HG02763 (cell line): ENCODE measurements at regions not wholly inside any gene's neighbourhood (a gene's known extent, or its start where the extent isn't known, plus 50 kb on each side); places are given as distances from the start of the nearest gene placed in this dataset.

Experiments
- ATAC-seq: cut with Tn5 transposase; IDR thresholded peaks from one replicate; pipeline ENCODE4 v1.9.1; 2021; ENCODE audit warnings: mild to moderate bottlenecking, moderate library complexity; ENCODE audit not compliant: unreplicated experiment

- ATAC-seq: no peak
Observed at GRCh38 chr3:174398761-174399160, 460.4 kb upstream of the NAALADL2 start.

- no peak for ATAC-seq
Observed at GRCh38 chr3:174403831-174404230, 455.3 kb upstream of the NAALADL2 start.

- ATAC-seq: no peak
Observed at GRCh38 chr3:174408310-174408709, 450.8 kb upstream of the NAALADL2 start.

DNA sequence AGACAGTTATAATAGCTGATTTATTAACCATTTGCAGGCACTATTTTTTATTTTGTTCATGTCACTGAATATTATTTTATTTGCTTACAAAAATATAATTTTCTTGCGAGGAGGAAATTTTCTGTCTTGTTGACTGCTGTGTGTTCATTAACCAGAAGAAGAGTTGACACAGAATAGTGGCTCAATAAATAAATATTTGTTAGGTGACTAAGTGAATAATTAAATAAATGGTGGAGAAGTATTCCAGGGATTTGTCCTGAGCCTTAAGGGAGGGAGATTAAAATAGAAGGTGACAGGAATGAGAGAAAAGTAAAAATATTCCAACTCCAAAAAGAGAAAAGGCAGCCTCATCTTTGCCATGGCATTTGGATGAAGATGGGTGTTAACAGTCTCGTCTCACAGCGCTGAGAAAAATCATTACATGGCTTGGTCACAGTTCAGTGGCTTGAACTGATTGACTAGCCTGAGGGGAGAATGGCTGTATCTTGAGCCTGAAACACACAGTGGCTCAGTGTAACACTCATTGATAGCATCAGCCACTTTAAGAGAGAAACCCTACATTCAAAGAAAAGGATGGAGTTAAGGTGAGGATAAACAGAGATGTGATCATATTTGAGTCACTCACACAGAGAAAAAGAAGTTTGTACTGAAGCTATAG, 449.9 kb upstream of the NAALADL2 start:
- ATAC-seq: no peak

GRCh38 chr3:174413062-174413912, 445.8 kb upstream of the NAALADL2 start:
- no peak for ATAC-seq

GRCh38 chr3:174414902-174415301, 444.2 kb upstream of the NAALADL2 start:
- no peak for ATAC-seq

- ATAC-seq: no peak
Observed at GRCh38 chr3:174417573-174417972, 441.6 kb upstream of the NAALADL2 start.

DNA sequence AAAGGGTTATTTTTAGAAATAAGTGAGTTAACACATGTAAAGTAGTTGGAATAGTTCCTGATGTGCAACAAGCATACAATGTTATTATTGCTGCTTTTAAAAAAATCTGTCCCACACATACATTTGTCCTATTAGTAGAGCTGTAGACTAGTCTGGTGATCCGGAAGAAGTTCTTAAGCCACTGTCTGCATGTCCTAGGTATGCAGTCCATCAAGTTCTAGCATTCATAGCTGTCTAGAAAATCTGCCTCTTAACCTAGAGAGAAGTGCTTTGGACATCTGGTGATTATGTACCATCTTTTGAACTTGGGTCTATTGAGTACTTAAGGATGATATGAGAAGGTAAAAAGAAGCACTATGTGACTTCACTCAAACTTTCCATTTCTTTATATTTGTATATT, 439.9 kb upstream of the NAALADL2 start:
- ATAC-seq: no peak

DNA sequence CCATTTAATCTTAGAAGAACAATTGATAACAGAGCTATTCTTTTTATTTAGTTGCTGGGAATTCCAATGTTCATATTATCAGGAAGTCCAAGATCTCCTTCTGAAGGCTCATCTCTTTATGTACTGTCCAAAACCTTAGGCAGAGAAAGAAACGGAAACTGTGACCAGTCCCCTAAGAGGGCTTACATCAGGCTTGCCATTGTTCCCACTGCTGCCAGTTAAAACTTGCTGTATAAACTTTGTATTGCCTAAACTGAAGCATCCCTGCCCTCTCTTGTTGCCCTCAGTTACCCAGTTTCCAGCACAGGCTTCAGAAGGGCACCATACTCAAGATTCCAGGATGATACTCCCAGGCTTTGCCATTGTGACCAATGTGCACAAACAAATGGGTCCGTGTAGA, 435.2 kb upstream of the NAALADL2 start:
- ATAC-seq: no peak

- ATAC-seq: no peak
Observed at GRCh38 chr3:174424656-174425055, 434.5 kb upstream of the NAALADL2 start.

GRCh38 chr3:174425422-174425821, 433.7 kb upstream of the NAALADL2 start:
- no peak for ATAC-seq

DNA sequence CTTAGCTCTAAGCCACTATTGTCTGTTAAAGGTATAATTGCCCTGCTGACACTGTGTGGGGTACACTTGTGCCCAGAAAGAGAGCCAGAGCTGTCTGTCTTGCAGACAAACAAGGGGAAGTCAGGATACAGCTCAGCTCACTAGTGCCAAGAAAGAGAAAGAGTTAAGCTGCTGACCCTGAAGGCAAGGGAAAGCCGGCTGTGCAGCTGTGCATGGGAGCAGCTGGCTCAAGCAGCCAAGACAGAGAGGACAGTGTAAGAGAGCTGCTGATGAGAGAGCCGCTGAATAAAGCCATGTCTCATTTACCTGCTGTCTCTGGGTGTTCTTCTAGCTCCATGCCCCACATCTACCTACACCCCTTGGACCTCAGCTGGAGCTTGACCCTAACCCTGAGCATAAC, 428.1 kb upstream of the NAALADL2 start:
- ATAC-seq: no peak

DNA sequence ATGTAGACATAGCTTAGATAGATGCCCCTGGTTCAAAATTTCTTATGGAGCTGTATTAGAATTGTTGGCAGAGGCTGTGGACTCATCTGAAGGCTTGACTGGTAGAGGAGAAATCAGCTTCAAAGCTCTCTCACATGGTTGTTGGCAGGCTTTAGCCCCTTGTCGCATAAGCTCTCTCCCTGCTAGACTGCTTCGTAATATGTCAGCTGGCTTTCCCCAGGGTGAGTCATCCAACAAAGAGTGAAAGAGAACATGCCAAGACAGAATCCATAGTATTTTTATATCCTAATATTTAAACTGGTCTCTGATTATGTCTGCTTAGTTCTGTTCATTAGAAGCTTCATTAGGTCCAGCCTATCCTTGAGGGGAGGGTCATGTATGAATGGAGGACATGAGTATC, 427.4 kb upstream of the NAALADL2 start:
- ATAC-seq: no peak

- ATAC-seq: no peak
Observed at GRCh38 chr3:174436367-174436766, 422.8 kb upstream of the NAALADL2 start.

DNA sequence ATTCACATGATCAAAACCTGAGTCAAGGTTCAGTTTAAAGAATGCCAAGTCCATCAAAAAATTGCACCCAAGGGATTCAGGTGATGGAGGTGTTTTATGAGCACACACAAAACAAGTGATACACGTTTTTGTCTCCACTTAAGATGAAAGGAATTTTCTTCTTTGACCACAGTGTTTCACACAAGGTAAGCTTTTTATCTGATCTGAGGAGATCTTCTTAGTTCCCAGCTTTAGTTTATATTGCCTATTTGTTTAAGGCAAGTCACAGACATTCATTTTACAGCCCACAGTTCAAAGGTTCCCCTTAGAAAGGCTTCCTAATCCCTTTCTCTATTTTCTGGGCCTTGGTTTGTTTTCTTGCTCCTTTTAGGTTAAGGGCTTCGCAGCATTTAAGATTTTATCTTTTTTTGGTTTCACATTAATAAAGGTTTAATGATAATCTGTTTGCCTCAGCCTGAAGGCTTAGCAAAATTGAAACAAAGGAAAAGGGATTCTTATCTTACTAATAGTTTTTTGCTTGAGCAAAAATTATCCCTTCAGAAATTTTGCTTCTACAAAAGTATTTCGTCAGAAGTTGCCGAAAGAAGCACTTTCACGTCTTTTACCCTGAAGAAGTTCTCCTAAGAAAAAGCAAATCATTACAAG, 420.5 kb upstream of the NAALADL2 start:
- no peak for ATAC-seq

DNA sequence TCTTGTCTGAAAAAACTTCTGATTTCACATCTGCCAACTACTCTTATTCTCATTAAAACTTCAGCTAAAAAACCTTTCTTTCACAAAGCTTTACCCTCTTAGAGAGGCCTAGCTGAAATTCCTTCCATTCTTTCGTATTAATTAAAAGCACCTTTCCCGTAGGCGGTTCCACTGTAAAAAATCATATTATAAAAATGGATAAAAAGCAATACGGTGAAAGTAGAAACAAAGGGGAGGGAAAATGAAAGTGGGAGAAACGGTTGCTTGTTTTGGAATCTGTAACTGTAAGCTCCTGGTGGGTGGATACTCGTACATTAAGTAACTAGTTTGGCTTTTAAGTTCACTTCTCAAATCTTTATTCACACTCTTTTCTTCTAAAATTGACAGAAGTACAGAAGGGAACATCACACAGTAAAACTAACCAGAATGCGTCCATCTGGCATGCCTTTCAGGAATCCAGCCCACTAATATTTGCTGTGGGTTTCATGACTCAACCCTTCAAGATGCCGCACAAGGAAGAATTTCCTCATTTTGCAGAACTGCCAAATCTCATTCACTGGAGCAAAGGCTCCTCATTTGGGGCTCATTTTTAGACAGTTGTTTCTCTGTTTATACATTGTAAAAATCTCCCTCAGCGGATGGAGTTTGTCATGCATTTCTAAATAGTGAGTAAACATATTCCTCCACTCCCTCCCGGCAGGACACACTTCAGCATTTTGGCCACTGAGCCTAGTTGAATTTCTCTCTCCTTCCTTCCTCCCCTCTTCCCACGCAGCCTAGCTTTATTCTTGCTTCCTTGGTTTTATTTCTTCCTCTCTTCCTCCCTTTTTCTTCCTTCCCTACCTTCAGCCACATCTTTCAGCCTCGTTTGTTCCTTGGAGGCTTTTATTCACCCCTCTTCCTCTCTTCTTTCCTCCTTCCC, 419.5 kb upstream of the NAALADL2 start:
- ATAC-seq: no peak

DNA sequence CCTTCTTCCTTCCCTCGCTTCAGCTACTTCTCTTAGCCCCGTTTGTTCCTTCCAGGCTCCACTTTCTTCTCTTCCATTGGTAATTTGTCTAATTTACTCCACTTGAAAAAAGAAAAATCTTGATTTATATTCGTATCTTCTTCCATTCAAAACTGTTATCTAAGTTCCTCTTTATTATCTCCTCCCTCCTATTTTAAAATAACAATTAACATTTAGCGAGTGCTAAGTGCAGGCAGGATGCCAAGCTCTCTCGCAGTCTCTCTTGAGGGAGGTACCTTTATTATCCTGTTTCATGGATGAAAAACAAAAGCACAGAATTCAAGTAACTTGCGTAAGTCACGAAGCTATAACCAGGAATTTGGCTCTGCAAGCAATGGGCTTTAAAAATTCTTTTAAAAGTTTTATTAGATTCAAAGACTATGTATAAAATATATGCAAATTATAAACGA, 418.9 kb upstream of the NAALADL2 start:
- no peak for ATAC-seq

DNA sequence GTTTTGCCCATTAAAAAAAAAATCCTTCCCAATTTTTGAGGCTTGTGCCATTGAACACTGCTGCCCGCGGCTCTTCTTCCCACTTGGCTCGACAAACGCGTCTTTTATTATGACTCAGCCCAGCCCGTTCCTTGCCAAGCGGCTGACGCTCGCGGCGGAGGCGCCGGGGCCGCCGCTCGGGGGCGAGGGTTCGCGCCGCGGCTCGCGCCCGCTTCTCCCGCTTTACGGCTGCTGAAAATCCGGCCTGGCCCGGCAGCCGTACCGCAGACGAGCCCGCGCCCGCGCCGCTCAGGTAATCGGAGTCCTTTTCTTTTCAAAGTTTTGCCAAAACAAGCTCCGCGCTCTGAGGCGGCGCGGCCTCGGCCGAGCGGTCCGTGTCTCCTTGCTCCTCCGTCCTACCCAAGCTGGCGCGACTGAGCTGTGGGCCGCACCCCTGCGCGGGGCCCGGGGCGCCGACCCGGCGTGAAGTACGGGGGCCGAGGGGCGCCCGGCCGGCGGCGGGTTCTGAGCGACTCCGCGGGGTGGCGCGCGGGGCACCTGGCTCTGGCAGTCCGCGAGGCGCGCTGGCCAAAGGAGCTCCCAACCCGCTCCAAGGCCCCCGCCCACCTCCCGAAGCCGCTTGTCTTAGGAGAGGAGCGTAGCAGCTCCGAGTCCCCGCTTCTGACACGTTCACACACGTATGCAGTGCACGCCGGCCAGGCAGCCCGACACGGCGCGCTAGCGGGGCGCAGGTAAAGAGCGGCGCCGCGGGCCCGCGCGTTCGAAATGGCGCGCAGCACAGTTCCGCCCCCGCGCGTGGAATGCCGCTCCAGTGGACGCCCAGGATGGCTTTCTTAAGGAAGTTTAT, 418.2 kb upstream of the NAALADL2 start:
- peak; percentile 64 for ATAC-seq

DNA sequence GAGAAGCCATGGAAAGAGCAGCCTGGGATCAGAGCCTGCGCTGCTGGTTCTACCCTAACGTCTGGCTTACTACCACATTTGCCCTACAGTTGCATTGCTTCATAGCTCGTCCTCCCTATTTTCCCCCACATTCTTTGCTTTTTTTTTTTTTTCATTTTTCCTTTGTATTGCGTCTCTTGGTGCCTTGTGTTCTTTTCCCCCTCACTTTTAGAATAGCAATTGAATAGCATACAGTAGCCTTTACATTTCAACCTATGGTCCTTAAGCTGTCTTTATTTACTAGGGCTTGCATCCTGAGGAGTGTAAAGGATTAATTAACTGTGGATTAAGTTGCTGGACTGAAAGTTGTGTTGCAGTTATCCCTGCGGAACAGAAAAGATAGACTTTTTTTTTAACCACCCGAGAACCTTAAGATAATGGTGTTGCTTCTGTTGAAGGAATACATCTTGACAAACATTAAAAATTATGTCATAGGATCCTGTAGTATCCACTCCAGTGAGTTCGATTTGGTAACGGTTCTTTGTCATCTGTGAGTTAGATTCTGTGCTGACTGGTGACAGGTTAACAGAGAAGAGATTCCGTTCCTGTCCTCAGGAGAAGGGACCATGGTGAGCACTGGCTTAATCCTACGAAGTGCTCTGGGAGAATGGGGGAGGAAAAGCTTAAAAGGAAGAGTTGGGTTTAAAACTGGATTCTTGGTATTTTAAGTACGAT, 417.4 kb upstream of the NAALADL2 start:
- peak; percentile 13 for ATAC-seq
